ENCODE measurements at regions not wholly inside any gene's neighbourhood (a gene's known extent, or its start where the extent isn't known, plus 50 kb on each side); places are given as distances from the start of the nearest gene placed in this dataset.

DNA sequence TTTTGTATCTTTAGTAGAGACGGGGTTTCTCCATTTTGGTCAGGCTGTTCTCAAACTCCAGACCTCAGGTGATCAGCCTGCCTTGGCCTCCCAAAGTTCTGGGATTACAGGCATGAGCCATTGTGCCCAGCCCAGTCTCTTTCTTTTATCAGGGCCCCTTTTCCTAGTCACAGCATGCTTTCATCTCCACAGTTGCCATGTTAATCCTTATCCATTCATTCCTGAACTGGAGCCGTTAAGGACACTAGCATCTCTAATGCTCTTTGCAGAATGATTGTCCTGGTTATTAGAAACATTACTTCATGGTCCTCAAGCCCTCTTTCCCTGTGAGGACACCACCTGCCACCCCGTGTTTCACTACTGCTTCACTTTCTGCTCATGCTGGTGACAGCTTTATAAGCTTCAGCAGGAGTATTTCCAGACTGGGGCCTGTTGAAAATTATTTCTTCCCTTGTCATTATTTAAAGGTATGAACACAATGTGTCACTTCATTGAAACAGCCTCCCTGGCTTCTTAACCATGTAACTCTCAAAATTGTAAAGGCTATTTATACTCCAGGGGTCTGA lies 313.9 kb downstream of the BMPER start:
- Mint-ChIP-seq H3K27me3 (ENCODE audit: unreplicated experiment) (peaks cover 30% of the 10 kb centered on the region), H3K4me1 (ENCODE audit: low read depth, unreplicated experiment) (no peaks in the 10 kb centered on the region), H3K27ac (ENCODE audit: unreplicated experiment) (no peak overlapping the region), H3K36me3 (ENCODE audit: insufficient read depth, unreplicated experiment) (no peaks in the 10 kb centered on the region), H3K9me3 (ENCODE audit: low read depth, unreplicated experiment) (peaks cover 4% of the 10 kb centered on the region), H3K4me3 (ENCODE audit: low read depth, unreplicated experiment) (no peak overlapping the region)
- intact Hi-C loops (cut with micrococcal nuclease; ENCODE audit: unreplicated experiment): no loop called here
- DNase-seq: no peak
- TF ChIP-seq CTCF (IDR thresholded peaks at IDR 0.05; ENCODE audit: unreplicated experiment): no peak
- CTCF ChIA-PET: no interaction called here
- BruUV-seq (replicated peaks): no TSS peak

DNA sequence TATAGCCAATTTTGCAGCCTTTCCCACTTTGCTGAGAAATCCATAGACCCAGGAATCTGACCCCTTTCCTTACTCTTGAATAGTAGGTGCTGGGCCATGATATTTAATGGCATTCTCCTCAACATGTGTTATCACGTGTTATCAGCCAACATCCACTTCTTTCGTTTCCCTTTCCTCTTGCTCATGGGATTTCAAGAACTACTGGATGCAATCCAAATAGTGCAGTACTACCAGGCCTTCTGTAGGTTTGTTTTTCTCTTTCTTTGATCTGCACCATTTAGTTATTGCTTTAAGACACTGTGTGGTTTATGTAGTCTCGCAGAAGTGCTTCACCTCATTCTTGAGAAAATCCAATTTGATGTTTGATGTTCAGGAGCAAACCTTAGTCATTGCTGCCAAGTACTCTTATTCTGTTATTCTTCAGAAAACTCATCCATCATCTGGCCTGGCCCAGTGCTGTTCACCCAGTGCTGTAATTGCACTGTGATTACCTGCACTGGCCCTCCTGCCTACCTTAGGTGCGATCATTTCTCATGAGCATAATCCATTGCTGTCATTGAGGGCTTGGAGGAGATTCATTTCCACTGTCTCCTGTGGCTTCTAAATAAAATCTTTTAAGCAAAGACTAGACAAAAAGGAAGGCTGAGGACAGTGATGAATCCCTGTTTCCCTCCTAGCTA lies 315.3 kb downstream of the BMPER start:
- intact Hi-C loops (cut with micrococcal nuclease; ENCODE audit: unreplicated experiment): no loop called here
- H3K9me3 Mint-ChIP-seq (ENCODE audit: low read depth, unreplicated experiment): peaks cover 2% of the 10 kb centered on the region
- no peak overlapping the region for H3K27ac Mint-ChIP-seq (ENCODE audit: unreplicated experiment)
- CTCF ChIA-PET: no interaction called here
- H3K4me3 Mint-ChIP-seq (ENCODE audit: low read depth, unreplicated experiment): no peak overlapping the region
- no peak for TF ChIP-seq CTCF (IDR thresholded peaks at IDR 0.05; ENCODE audit: unreplicated experiment)
- H3K36me3 Mint-ChIP-seq (ENCODE audit: insufficient read depth, unreplicated experiment): no peaks in the 10 kb centered on the region
- DNase-seq: no peak
- no peaks in the 10 kb centered on the region for H3K4me1 Mint-ChIP-seq (ENCODE audit: low read depth, unreplicated experiment)
- H3K27me3 Mint-ChIP-seq (ENCODE audit: unreplicated experiment): peaks cover 41% of the 10 kb centered on the region
- no TSS peak for BruUV-seq (replicated peaks)

- Mint-ChIP-seq H3K4me1 (ENCODE audit: low read depth, unreplicated experiment) (no peaks in the 10 kb centered on the region), H3K4me3 (ENCODE audit: low read depth, unreplicated experiment) (no peak overlapping the region), H3K9me3 (ENCODE audit: low read depth, unreplicated experiment) (peaks cover 2% of the 10 kb centered on the region), H3K36me3 (ENCODE audit: insufficient read depth, unreplicated experiment) (no peaks in the 10 kb centered on the region), H3K27ac (ENCODE audit: unreplicated experiment) (no peak overlapping the region), H3K27me3 (ENCODE audit: unreplicated experiment) (peaks cover 50% of the 10 kb centered on the region)
- no peak for TF ChIP-seq CTCF (IDR thresholded peaks at IDR 0.05; ENCODE audit: unreplicated experiment)
- BruUV-seq (replicated peaks): no TSS peak
- intact Hi-C loops (cut with micrococcal nuclease; ENCODE audit: unreplicated experiment): no loop called here
- no peak for DNase-seq
- CTCF ChIA-PET: no interaction called here
Observed at GRCh38 chr7:34222316-34222715, 317.0 kb downstream of the BMPER start.

DNA sequence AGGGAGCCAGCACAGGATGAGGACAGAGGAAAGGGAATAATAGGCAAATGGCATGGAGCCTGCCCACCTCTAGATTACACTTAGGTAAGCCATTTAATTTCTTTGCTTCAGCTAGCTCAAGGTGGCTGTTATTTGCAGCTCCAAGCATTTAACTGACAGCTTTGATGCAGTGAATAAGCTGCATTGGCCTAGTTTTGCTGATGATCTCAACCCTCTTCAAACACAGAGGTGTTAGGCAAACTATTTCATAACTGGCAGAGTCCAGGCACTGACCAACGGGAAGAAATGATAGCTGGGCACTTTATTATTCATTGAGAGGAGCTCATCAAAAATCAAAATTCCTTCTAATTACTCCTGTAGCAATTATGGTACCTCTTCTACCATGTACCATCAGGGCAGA lies 317.4 kb downstream of the BMPER start:
- intact Hi-C loops (cut with micrococcal nuclease; ENCODE audit: unreplicated experiment): no loop called here
- Mint-ChIP-seq H3K36me3 (ENCODE audit: insufficient read depth, unreplicated experiment) (no peaks in the 10 kb centered on the region), H3K4me3 (ENCODE audit: low read depth, unreplicated experiment) (no peak overlapping the region), H3K27ac (ENCODE audit: unreplicated experiment) (no peak overlapping the region), H3K9me3 (ENCODE audit: low read depth, unreplicated experiment) (peaks cover 2% of the 10 kb centered on the region), H3K27me3 (ENCODE audit: unreplicated experiment) (peaks cover 51% of the 10 kb centered on the region), H3K4me1 (ENCODE audit: low read depth, unreplicated experiment) (no peaks in the 10 kb centered on the region)
- BruUV-seq (replicated peaks): no TSS peak
- no peak for DNase-seq
- CTCF ChIA-PET: no interaction called here
- no peak for TF ChIP-seq CTCF (IDR thresholded peaks at IDR 0.05; ENCODE audit: unreplicated experiment)

Data from Calu3 (cell line).